ENCODE measurements at regions not wholly inside any gene's neighbourhood (a gene's known extent, or its start where the extent isn't known, plus 50 kb on each side); places are given as distances from the start of the nearest gene placed in this dataset.

GRCh38 chr13:80858131-80858530 lies 517.2 kb upstream of the SPRY2 start:
- CTCF ChIA-PET (ENCODE audit: unreplicated experiment): no interaction called here
- no peak overlapping the region for H2AFZ ChIP-seq (ENCODE audit: low read length)
- POLR2A ChIA-PET: interaction anchor here (0.6 kb wide), 1 partner anchor 560 kb away, joined by 3 read pairs; no protein-coding TSS in a partner anchor

DNA sequence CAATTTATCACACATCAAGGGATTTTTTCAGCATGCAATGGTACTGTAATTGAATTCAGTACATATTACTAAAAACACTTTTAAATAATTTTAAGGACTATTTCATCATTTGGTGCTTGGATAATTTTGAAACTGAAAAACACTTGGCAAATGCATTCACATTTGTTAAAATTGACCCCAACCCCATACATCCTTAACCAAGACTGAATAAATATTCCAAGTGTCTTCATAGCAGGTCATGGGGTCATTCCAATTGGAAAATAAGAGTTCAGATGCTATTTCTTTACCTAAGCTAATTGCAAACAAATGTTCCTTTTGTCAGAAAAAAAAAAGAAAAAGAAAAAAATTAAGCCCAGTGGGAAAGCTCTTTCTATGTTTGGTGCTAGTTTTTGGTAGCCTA lies 516.4 kb upstream of the SPRY2 start:
- Histone ChIP-seq H3K79me2 (ENCODE audit: insufficient read depth, low read depth, low read length) (no peaks in the 10 kb centered on the region), H3K4me2 (ENCODE audit: low read length) (no peak overlapping the region), H3K9me2 (ENCODE audit: insufficient read depth, low read length) (no peaks in the 10 kb centered on the region), H3K4me3 (ENCODE audit: low read depth, low read length, poor library complexity, severe bottlenecking) (no peak overlapping the region), H4K20me1 (ENCODE audit: insufficient read depth, low read length) (no peaks in the 10 kb centered on the region), H3K36me3 (ENCODE audit: insufficient read depth, low read length) (no peaks in the 10 kb centered on the region), H3K27ac (ENCODE audit: low read depth, low read length, poor library complexity, severe bottlenecking) (no peak overlapping the region), H2AFZ (ENCODE audit: low read length) (no peak overlapping the region), H3K9me3 (ENCODE audit: low read length) (no peaks in the 10 kb centered on the region), H3K4me1 (ENCODE audit: insufficient read depth, low read length, poor library complexity, severe bottlenecking) (no peaks in the 10 kb centered on the region)
- POLR2A ChIA-PET: no interaction called here
- CTCF ChIA-PET (ENCODE audit: unreplicated experiment): no interaction called here
- no TSS peak for BruUV-seq (replicated peaks)
- intact Hi-C loops (cut with micrococcal nuclease; ENCODE audit: unreplicated experiment): no loop called here
- no peak for DNase-seq (ENCODE audit: low spot score)
- TF ChIP-seq EZH2phosphoT487 (IDR thresholded peaks at IDR 0.05; ENCODE audit: borderline replicate concordance, low read depth, low read length): no peak
- TF ChIP-seq, protein P1, sequence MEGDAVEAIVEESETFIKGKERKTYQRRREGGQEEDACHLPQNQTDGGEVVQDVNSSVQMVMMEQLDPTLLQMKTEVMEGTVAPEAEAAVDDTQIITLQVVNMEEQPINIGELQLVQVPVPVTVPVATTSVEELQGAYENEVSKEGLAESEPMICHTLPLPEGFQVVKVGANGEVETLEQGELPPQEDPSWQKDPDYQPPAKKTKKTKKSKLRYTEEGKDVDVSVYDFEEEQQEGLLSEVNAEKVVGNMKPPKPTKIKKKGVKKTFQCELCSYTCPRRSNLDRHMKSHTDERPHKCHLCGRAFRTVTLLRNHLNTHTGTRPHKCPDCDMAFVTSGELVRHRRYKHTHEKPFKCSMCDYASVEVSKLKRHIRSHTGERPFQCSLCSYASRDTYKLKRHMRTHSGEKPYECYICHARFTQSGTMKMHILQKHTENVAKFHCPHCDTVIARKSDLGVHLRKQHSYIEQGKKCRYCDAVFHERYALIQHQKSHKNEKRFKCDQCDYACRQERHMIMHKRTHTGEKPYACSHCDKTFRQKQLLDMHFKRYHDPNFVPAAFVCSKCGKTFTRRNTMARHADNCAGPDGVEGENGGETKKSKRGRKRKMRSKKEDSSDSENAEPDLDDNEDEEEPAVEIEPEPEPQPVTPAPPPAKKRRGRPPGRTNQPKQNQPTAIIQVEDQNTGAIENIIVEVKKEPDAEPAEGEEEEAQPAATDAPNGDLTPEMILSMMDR (conservative IDR thresholded peaks at IDR 0.05; ENCODE audit: low read length): no peak

More at GRCh38 chr13:80858131-80858530, 517.2 kb upstream of the SPRY2 start:
- no peaks in the 10 kb centered on the region for H3K79me2 ChIP-seq (ENCODE audit: insufficient read depth, low read depth, low read length)
- no peak for TF ChIP-seq EZH2phosphoT487 (IDR thresholded peaks at IDR 0.05; ENCODE audit: borderline replicate concordance, low read depth, low read length)
- H3K9me2 ChIP-seq (ENCODE audit: insufficient read depth, low read length): no peaks in the 10 kb centered on the region
- H3K4me3 ChIP-seq (ENCODE audit: low read depth, low read length, poor library complexity, severe bottlenecking): no peak overlapping the region
- H3K4me2 ChIP-seq (ENCODE audit: low read length): no peak overlapping the region
- no peaks in the 10 kb centered on the region for H3K4me1 ChIP-seq (ENCODE audit: insufficient read depth, low read length, poor library complexity, severe bottlenecking)
- no peak for DNase-seq (ENCODE audit: low spot score)
- no peaks in the 10 kb centered on the region for H4K20me1 ChIP-seq (ENCODE audit: insufficient read depth, low read length)
- no peak overlapping the region for H3K27ac ChIP-seq (ENCODE audit: low read depth, low read length, poor library complexity, severe bottlenecking)
- H3K9me3 ChIP-seq (ENCODE audit: low read length): no peaks in the 10 kb centered on the region
- intact Hi-C loops (cut with micrococcal nuclease; ENCODE audit: unreplicated experiment): no loop called here
- BruUV-seq (replicated peaks): no TSS peak
- no peaks in the 10 kb centered on the region for H3K36me3 ChIP-seq (ENCODE audit: insufficient read depth, low read length)

GRCh38 chr13:80850771-80851170 lies 509.8 kb upstream of the SPRY2 start:
- Histone ChIP-seq H3K27ac (ENCODE audit: low read depth, low read length, poor library complexity, severe bottlenecking) (no peak overlapping the region), H3K36me3 (ENCODE audit: insufficient read depth, low read length) (no peaks in the 10 kb centered on the region), H3K4me2 (ENCODE audit: low read length) (no peak overlapping the region), H3K4me3 (ENCODE audit: low read depth, low read length, poor library complexity, severe bottlenecking) (no peak overlapping the region), H4K20me1 (ENCODE audit: insufficient read depth, low read length) (no peaks in the 10 kb centered on the region), H3K79me2 (ENCODE audit: insufficient read depth, low read depth, low read length) (no peaks in the 10 kb centered on the region), H2AFZ (ENCODE audit: low read length) (no peak overlapping the region), H3K4me1 (ENCODE audit: insufficient read depth, low read length, poor library complexity, severe bottlenecking) (no peaks in the 10 kb centered on the region), H3K9me3 (ENCODE audit: low read length) (no peaks in the 10 kb centered on the region), H3K9me2 (ENCODE audit: insufficient read depth, low read length) (no peaks in the 10 kb centered on the region; the same call in 1 of the 2 replicates)
- CTCF ChIA-PET (ENCODE audit: unreplicated experiment): no interaction called here
- TF ChIP-seq, protein P1 (conservative IDR thresholded peaks at IDR 0.05; ENCODE audit: low read length): no peak
- TF ChIP-seq EZH2phosphoT487 (IDR thresholded peaks at IDR 0.05; ENCODE audit: borderline replicate concordance, low read depth, low read length): no peak
- no peak for DNase-seq (ENCODE audit: low spot score)
- BruUV-seq (replicated peaks): no TSS peak
- POLR2A ChIA-PET: no interaction called here
- intact Hi-C loops (cut with micrococcal nuclease; ENCODE audit: unreplicated experiment): no loop called here
